Cardiac muscle cell (in vitro differentiated cells and primary cell): ENCODE measurements at regions not wholly inside any gene's neighbourhood (a gene's known extent, or its start where the extent isn't known, plus 50 kb on each side); places are given as distances from the start of the nearest gene placed in this dataset.
A peak's percentile ranks its signal among the peaks of the same experiment; 100 is the strongest.

Experiments used
- DNase-seq, 2 donors: peaks; one replicate each; pipeline versions ENCODE4 v3.0.0 to v3.0.0-alpha.2; 2010 to 2017; ENCODE audit warnings: low read depth in 1 of 2, low spot score in 1 of 2
- H3K27ac ChIP-seq: fragments of 200-600 bp; sonication (generic); 2 replicates; pipeline ENCODE4 v1.5.1; 2016
- H3K27me3 ChIP-seq: fragments of 200-600 bp; sonication (generic); 2 replicates; pipeline ENCODE4 v1.6.0; 2016; ENCODE audit warnings: control low read depth
- H3K36me3 ChIP-seq: fragments of 200-600 bp; sonication (generic); 2 replicates; pipeline ENCODE4 v1.5.1; 2016; ENCODE audit warnings: control low read depth
- H3K4me1 ChIP-seq: fragments of 200-600 bp; sonication (generic); 2 replicates; pipeline ENCODE4 v1.8.1; 2017; ENCODE audit warnings: low read depth, mild to moderate bottlenecking, mixed run types
- H3K4me3 ChIP-seq: fragments of 200-600 bp; sonication (generic); 2 replicates; pipeline ENCODE4 v1.5.1; 2016; ENCODE audit warnings: mild to moderate bottlenecking
- H3K9me3 ChIP-seq: fragments of 200-600 bp; sonication (generic); 2 replicates; pipeline ENCODE4 v1.5.1; 2017; ENCODE audit warnings: low read depth, mild to moderate bottlenecking, control low read depth
- TF ChIP-seq, protein P1 (sequence below): IDR thresholded peaks from 2 replicates; pipeline ENCODE4 v1.5.1; 2012; ENCODE audit warnings: low read depth, mild to moderate bottlenecking, low read length

DNA sequence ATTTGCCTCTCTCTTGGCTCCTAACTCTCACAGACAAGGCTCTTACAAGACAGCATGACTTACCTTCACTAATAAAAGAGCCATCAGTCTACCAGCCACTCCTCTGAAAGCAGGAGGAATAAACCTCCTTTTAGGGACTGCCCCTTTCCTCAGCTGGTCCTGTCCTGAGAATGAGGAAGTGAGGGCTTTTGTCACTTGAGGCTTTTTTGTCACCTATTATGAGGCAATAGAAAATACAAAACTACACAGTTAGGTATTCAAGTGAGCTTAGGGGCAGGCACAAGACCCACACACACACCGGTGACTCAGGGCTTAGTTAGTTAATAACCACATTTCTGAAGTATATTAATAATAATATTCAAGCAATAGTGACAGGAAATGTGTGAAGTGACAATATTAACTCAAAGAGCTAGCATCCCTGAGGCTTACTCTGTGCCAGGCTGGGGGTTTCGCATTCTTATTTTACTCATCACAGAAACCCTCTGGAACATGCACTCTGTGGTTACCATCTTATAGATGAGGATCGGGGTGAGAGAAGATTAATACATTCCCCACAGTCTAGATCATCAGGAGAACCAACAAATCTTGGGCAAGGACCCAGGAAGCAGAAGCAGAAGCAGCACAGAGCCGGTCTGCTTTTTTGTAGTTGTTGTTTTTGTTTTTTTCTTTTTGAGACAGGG lies 379.9 kb downstream of the LIG4 start:
- Histone ChIP-seq H3K27ac (no peak overlapping the region), H3K27me3 (no peaks in the 10 kb centered on the region), H3K4me3 (no peak overlapping the region), H3K9me3 (no peaks in the 10 kb centered on the region), H3K4me1 (no peaks in the 10 kb centered on the region), H3K36me3 (no peaks in the 10 kb centered on the region)
- peak in 1 of 2 donors; percentile 63 for DNase-seq
- TF ChIP-seq, protein P1, sequence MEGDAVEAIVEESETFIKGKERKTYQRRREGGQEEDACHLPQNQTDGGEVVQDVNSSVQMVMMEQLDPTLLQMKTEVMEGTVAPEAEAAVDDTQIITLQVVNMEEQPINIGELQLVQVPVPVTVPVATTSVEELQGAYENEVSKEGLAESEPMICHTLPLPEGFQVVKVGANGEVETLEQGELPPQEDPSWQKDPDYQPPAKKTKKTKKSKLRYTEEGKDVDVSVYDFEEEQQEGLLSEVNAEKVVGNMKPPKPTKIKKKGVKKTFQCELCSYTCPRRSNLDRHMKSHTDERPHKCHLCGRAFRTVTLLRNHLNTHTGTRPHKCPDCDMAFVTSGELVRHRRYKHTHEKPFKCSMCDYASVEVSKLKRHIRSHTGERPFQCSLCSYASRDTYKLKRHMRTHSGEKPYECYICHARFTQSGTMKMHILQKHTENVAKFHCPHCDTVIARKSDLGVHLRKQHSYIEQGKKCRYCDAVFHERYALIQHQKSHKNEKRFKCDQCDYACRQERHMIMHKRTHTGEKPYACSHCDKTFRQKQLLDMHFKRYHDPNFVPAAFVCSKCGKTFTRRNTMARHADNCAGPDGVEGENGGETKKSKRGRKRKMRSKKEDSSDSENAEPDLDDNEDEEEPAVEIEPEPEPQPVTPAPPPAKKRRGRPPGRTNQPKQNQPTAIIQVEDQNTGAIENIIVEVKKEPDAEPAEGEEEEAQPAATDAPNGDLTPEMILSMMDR = no peak

GRCh38 chr13:107834717-107835116 lies 380.6 kb downstream of the LIG4 start:
- peak in 1 of 2 donors; percentile 11 for DNase-seq
- H3K4me3 ChIP-seq = no peak overlapping the region
- H3K27me3 ChIP-seq = no peaks in the 10 kb centered on the region
- no peaks in the 10 kb centered on the region for H3K9me3 ChIP-seq
- no peak overlapping the region for H3K27ac ChIP-seq
- no peaks in the 10 kb centered on the region for H3K4me1 ChIP-seq
- H3K36me3 ChIP-seq = no peaks in the 10 kb centered on the region
- TF ChIP-seq, protein P1 = no peak

DNA sequence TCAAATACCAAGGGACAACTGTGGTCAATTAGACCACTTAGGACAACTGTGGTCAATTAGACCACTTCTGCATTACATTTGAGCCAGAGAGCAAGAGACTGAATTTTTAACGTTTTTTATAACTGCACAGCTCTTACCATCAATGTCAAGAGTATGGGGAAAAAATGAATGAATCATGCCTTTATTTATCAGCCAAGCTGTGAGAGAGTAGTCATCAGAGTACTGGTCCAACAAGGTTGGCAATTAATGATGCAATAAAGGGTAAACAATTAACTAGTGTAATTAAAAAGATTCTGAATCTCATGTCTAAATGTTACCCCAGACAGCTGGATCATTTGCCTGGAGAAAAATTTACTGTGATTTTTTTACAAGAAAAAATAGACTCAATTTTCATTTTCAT lies 381.1 kb downstream of the LIG4 start:
- H3K27ac ChIP-seq = no peak overlapping the region
- H3K36me3 ChIP-seq = no peaks in the 10 kb centered on the region
- no peaks in the 10 kb centered on the region for H3K4me1 ChIP-seq
- H3K4me3 ChIP-seq = no peak overlapping the region
- DNase-seq = peak in 1 of 2 donors; percentile 26
- TF ChIP-seq, protein P1 = no peak
- H3K9me3 ChIP-seq = no peaks in the 10 kb centered on the region
- no peaks in the 10 kb centered on the region for H3K27me3 ChIP-seq

DNA sequence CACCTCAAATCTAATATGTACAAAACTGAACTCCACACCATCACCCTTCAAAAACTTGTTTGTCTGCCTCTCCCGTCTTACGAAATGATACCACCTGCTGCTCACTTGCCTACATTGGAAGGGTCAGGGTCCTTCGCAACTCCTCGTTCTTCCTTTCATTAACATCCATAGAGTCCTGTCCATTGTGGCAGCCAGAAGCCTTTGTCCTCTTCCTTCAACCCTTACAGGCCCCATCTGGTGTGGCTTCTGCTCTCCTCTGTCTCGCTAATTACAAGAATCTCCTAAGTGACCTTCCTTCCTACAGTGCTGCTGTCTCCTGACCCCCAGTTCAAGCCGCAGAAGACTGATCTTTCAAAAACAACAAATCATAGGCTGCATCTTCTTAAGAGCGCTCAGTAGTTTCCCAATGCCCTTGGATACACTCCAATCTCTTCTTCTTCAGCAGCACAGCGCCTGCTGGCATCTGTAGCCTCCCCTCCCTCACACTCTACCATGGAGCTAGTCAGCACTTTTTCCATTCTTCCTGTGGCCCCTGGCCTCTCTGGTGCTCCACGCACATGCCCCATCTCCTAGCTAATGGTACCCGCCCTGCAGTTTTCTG lies 382.7 kb downstream of the LIG4 start:
- Histone ChIP-seq H3K36me3 (no peaks in the 10 kb centered on the region), H3K27me3 (no peaks in the 10 kb centered on the region), H3K4me1 (no peaks in the 10 kb centered on the region), H3K27ac (no peak overlapping the region), H3K9me3 (no peaks in the 10 kb centered on the region), H3K4me3 (no peak overlapping the region)
- TF ChIP-seq, protein P1 = no peak
- peak in 1 of 2 donors; percentile 8 for DNase-seq

GRCh38 chr13:107830804-107831203 lies 384.5 kb downstream of the LIG4 start:
- H3K4me3 ChIP-seq = no peak overlapping the region
- no peak for DNase-seq
- H3K27ac ChIP-seq = no peak overlapping the region
- H3K9me3 ChIP-seq = no peaks in the 10 kb centered on the region
- no peaks in the 10 kb centered on the region for H3K27me3 ChIP-seq
- no peaks in the 10 kb centered on the region for H3K4me1 ChIP-seq
- no peaks in the 10 kb centered on the region for H3K36me3 ChIP-seq
- TF ChIP-seq, protein P1 = no peak
